Daoy (cell line): ENCODE measurements at regions not wholly inside any gene's neighbourhood (a gene's known extent, or its start where the extent isn't known, plus 50 kb on each side); places are given as distances from the start of the nearest gene placed in this dataset.

Source experiments
- DNase-seq: peaks from one replicate; pipeline ENCODE4 v3.0.0-alpha.2; 2015; ENCODE audit warnings: low read depth

DNA sequence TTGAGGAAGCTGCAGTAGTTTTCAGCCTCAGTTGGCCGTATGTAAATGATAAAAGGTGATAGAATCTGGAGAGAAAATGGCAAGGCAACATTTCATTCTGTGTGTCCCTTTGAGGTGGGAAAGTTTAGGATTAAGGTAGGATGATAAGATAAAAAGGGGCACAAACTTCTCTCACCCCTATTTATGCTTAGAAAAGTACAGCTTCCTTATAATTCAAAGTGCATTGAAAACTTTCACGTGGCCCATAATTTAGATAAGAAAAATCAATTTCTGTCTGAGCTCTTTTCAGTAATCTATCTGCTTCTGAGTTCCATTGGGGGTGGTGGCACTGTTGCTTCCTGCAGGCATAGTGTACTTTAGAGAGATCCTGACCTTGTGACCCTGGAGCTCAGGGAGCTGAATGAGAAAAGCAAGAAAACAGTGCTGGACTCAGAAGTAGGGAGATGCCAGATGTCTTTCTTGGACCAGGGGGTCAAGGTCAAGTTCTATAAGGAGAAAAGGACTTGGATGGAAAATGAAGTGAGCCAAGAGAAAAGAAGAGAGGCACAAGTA lies 187.3 kb downstream of the NDFIP2 start:
- DNase-seq = no peak

DNA sequence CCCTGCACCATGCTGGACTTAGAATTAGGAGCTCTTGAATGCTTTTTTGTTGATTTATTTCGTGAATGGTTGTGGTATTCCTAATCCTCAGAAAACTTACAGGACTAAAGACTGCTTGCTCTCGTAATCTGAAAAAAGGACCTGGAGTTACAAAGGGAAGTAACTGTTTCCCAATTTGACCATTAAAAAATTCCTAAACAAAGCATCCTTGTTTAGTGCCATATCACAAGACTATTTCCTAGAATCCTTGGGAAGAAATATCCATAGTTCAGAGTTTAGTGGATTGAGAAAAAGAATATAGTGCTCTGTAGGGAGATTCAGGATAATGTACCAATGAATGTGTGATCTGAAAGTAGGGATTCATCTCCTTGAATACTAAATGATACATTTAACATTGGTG lies 186.8 kb downstream of the NDFIP2 start:
- no peak for DNase-seq

DNA sequence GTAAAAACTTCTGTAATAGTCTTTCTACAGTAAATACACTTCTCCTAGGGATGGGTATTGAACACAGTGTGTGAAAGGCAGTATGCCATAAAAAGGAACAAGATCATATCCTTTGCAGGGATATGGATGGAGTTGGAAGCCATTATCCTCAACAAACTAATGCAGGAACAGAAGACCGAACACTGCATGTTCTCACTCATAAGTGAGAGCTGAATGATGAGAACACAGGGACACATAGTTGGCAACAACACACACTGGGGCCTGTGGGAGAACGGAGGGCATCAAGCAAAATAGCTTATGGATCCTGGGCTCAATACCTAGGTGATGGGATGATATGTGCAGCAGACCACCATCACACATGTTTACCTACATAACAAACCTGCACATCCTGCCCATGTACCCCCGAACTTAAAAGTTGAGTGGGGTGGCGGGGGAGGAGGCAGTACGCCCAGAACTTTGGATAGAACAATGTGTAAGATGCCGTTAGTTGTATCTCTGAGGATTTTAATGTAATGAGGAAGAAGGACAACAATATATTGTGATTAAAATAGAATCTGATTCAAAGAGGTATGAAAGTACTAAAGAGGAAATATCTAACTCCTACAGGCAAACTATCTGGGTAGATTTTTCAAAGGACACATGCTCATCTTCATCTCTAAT lies 183.2 kb downstream of the NDFIP2 start:
- no peak for DNase-seq

DNA sequence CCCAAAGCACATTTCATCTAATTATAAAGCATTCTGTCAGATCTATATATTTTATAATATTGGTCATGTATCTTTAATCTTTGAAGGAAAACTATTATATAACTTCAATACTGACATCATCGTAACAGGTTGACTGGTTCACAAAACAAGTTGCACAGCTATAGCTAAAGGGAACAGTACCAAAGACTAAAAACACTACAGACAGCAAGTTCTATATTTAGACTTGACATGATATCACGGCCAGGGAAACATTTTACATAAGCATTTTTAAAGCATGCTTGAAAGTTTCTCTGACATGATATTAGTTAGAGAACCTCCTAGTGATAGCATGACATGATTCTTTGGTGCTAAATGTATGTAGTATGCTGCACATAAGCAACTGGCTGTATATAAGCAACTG lies 182.5 kb downstream of the NDFIP2 start:
- no peak for DNase-seq

DNA sequence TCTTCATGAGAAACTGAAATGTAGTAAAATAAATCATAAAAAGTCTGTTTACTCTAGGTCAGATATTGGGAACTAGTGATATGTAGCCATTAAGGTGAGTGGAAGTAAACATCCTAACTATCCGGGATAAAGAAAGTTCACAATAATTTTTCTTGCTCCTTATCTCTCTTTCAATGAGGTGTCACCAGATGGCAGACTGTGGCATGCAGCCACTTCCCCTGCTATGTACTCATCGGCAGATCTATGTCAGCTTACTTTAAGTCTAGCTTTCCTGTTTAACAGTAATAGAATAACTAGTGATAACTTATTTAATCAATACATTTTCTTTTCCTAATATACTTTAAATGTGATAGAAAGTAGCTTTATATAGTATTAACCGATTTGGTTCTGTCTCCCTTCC lies 181.9 kb downstream of the NDFIP2 start:
- peak; percentile 21 for DNase-seq

DNA sequence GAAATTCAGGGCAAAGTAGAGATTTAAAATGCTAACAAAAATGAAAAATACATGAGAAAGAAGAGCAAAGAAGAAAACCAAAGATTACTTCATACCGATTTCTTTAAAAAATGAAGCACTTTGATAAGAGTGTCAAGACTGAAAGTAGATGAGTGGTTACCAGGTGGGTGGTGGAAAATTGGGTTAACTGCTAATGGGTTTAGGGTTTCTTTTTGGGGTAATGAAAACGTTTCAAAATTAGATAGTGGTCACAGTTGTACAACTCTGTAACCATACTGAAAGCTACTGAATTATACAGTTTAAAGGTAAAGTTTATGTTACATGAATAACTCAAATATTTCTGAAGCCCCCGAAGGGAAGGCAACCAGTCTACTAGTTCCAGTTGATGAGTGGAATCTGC lies 179.4 kb downstream of the NDFIP2 start:
- DNase-seq = no peak

DNA sequence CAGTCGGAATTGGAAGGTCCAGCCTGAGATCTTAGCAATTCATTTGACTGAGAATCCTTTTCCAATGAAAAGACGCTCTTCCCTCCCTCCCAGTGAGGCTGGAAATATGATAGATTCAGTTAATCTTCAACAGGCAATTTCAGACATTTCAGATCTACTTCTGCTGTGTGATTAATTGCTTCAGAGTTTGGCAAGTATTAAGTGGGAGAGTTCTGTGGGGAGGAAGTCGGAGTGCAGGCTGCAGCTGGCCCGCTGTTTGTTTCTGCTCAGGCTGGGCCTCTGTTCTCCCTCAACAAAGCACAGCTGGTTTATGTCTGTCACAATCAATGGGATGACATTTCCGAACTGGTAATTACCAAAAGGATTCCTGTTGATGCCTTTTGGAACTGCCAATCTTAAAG lies 178.2 kb downstream of the NDFIP2 start:
- no peak for DNase-seq

DNA sequence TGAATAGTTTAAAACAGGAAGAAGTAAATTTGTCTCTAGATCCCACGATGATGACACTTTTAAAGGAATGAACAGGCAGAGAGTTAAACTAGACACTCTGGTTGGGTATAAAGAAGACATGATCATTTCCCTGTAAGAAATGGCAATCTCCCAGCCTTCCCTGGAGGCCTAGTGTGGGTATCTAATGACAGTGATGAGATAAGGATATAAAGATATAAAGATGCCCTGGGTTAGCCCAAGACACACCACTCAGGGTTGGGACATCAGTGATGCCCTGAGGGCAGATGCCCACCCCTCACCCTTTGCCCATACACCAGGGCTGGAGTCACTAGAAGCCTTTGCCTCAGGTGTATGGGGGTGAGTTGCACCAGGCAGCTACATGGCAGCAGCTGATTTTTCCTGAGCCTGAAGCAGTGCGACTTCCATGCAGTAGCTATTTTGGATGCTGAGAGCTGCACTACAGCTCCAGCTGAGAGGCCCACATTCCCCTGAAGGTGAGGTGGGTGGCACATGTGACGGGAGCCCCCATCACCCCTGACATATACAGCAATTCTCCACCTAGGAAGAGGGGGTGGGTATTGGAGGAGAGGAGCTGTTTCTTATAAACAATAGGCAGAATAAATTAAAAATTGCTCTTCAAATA lies 177.5 kb downstream of the NDFIP2 start:
- no peak for DNase-seq

DNA sequence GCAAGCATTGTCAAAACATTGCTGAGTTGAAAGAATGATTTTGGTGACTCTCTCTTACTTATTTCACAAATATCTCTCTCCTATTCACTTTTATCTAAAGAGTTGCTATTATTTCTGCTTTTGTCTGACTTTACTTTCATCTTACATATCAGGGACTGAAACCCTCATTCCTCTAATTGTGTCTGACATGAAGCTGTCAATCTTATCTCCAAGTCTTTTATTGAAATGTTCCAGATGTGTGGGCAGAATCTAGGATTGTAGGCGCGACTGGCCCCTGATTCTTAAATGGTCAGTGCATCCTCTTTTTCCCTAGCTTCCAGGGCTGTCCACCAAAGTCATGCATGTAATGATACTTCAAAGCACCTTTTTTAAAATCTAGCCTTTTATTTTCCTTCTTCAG lies 174.6 kb downstream of the NDFIP2 start:
- no peak for DNase-seq

DNA sequence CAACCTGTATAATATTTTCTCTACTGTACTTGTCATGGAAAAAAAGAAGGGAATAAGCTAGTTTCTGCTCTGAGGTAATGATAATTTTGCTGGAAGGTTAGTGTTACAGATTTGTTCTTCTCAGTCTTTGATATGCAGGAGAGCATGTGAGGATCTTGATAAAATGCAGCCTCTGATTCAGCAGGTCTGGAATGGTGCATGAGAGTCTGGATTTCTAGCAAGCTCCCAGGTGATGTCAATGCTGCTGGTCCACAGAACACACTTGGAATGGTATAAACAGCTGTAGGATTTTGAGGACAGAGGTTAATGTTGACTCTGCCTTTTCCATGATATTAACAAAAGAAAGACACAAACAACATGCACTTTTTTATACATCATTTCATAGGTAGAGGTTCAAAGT lies 173.6 kb downstream of the NDFIP2 start:
- no peak for DNase-seq

DNA sequence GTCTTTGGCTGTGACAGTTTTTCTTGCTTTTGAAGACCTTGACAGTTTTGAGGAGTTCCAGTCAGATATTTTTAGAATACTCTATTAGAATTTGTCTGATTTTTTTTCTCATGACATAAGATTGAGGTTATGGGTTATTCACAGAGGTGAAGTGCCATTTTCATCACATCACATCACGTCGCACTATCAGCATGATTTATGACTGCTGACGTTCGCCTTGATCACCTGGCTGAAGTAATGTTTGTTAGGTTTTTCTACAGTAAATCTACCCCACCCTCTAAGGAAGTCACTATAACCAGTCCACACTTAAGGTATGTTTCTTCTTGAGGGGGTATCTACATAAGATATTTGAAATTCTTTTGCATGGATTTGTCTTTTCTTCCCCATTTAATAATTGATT lies 169.7 kb downstream of the NDFIP2 start:
- DNase-seq = no peak

DNA sequence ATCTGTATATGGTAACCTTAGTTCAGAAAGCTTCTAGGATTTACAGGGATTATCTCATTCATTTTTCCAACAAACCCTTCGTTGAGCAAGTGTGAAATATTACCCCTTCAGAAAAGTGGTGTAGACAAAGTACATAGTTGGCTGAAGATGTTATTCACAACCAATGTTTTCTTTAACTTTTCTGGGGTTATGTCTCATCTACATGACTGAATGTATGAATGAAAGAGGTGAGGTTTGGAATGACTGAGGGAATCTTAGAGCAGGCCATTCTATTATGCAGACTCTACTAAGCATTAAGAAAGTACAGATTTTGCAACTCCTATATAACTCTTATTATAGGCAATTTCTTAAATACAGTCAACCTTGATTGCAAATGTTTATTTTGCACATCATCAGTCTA lies 167.2 kb downstream of the NDFIP2 start:
- no peak for DNase-seq

DNA sequence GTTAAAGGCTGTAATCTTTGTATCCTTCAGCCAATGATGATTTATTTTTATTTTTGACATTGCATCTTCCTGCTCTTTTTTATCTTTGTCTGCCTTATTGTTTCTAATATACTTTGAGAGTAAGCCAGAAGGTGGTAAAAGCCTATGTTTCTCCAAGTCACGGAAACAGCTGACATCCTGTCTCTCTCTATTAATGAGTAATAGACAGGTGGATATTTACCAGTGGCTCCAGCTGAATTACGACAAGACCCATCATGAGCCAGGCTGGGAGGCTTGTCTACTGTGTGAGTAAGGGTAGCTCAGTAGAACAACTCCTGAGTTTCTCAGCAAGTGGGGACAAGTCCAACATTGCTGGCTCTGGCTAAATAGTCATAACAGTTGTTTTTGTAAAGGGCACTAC lies 166.6 kb downstream of the NDFIP2 start:
- DNase-seq = no peak

DNA sequence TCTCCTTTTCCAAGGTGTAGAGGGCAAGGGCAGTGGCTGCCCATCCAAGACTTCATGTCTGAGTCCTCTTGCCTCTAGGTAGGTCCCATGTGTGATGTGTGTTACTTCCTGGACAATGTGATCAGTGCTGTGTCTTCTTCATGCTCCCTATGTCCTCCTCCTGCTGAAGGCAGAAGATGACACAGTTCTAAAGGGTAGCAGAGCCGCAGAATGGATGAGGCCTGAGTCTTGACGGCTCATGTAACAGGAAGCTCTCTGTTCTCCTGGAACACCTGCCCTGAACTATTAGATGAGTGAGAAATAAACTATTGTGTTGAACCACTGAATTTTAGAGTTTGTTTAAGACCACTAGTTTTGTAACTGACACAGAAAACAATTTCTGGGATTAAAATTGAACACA lies 165.9 kb downstream of the NDFIP2 start:
- DNase-seq = no peak

DNA sequence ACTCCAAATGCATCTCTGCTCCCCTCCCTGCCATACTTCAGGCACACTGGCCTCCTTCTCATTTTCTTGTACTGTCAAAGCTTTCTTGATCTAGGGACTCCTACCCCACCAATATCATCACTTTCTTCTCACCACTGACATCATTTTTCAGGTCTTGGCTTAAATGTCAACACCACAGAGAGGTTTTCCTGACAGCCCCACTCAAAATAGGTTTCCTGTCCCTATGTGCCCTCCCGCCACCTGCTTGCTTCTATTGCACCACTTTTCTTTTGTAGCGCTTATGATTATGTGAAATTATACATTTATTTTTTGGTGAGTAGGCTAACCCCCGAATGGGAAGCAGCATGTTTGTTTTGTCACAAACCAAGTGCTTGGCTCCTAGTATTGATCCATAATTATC lies 164.6 kb downstream of the NDFIP2 start:
- no peak for DNase-seq

DNA sequence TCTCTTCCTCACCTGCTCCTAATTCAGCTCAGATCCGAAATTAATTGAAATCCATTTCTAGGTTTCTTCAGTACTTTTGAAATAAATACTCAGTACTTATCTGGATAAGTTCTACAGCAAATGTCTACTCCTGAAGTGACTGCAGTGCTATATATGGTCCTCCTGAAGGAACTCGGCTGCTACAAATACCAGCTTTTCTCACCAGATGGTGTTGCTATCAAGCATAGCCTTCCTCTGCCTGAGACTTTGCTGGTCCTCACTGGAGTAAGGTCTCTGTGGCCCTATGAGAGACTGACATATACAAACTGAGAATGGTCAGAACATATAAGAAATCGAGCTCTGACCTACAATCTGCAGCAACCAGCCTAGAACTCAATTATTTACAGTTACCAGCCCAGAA lies 161.6 kb downstream of the NDFIP2 start:
- no peak for DNase-seq

DNA sequence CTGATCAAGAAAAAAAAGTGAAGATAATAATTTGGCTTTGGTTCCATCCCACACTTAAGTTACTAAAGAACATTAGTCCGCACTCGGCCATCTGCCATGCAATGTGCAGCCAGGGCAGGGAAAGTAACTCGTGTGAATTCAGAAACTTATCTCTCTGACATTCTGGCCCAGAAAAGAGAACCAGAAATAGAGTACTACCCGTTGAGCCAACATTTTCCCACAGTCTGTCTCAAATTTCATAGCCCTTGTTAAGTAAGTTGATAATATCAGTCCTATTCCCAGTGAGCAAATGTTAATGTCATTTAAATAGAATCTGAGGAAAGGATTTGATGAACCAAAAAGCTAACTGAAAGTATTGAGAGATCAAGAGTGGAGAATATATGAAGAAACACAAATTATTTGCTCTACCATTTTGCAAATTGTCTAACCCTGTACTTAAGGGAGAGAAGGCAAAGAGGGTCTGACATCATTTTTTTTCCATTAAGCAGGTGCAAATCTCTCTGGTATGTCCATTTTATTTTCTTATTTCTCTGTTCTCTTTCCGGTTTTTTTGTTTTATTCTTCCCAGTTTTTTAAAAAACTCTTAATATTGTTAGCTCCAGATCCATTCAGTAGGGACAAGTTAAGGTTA lies 156.3 kb downstream of the NDFIP2 start:
- DNase-seq = no peak

DNA sequence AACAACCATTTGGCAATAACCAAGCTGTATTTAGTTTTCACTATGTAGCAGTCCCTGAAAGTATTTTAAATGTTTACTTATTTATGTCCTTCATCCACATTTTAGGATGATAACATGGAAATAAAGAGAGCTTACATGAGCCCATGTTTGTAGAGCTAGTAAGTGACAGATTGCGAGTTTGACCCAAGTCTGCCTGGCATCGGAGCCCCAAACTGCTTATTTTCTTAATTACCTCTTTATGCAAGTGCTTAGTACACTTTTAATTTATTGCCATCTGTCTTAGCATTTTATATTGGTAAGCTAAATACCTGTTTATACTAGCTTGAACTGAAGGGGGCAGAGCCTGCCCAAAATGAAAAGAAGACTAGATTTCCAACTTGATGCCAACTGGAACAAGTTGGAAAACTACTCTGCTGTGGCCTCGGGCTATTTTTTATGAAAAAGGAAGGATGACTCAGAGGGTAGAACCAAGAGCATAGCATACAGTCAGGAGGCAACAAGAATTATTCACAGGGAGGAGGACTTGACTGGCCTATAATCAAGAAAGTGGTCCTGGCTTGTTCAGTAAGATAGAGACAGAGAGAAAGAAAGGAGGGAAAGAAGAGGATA lies 150.2 kb downstream of the NDFIP2 start:
- DNase-seq = peak; percentile 73

DNA sequence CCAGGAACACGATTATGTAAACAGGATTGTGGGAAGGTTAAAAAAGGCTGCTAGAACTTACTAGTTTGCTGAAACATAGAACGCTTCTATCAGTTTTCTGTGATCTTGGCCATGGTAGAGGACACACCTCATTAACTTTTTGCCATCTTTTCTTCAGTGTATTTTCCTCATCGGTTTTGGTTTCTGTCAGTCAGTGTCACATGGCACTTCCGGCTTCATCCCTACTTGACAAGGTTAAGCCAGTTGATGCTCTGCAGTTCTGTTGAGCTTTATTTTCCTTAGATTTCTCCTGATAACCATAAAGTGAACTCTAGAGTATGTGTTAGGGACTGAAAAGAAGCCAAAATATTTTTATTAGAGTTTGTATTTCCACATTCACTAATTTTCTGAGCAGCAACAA lies 147.5 kb downstream of the NDFIP2 start:
- no peak for DNase-seq

DNA sequence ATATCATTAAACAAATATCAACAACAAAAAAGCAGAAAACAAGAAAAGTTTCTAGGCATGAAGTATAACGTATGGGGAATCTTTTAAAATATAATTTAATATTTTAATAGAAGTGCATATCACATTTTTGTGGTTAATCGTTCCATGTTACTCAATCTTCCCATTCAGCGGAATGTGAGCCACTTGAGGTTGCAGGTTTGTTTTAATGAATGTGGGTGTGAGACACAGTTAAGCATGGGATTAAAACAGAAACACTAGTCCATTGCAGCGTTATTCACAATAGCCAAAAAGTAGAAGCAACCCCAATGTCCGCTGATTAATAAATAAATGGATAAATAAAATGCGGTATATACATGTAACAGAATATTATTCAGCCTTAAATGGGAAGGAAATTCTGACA lies 146.0 kb downstream of the NDFIP2 start:
- no peak for DNase-seq

DNA sequence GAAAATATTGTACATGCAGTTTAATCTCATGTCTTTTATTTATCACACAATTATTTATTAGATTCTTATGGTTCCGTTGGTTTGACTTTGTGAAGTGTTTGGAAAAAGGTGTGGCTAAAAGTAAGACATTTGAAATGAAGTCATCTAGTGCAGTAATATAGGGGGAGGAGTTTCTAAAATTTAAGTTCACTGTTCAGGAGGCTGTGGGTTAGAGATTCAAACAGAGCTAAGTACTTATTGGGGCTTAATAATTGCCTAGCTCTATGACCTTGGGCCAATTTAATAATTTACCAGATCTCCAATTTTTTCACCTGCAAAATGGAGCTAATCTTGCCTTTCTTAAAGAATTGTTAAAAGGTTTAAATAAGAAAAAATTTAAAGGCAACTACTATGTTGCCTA lies 144.6 kb downstream of the NDFIP2 start:
- DNase-seq = no peak

DNA sequence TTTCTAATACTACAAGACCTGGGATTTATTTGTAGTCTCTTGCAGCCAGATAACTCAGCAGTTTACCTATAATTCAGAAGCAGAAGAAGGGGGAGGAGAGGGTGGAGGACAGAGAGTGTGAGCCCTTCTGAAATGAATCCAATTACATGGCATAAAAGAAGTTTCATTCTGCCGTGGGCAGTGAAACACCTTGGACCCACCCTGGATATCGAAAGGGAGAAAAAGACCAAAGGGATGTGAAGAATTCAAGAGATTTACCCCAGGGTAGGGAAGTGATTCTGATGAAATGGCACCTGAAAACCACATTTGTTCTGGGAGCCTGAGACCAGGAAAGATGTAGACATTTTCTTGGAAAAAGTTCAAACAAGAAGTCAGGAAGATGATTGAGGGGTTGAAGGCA lies 140.9 kb downstream of the NDFIP2 start:
- no peak for DNase-seq

DNA sequence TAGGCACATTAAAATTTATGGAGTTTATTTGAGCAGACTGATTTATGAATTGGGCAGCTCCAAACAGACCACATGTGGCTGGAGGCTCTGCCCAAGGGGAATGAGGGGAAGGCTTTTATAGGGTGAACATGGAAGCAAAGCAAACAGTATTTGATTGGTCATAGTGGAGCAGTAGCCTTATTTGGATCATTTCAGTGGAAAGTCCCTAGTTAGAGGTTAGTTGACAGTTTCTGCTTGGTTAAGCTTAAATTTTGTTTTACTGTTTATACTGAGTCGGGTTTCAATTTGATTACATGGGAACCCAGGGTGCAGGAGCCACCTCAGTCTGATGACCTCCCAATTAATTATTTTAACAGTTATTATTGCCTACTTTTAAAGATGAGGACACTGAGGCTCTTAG lies 140.5 kb downstream of the NDFIP2 start:
- no peak for DNase-seq
